ENCODE measurements at regions not wholly inside any gene's neighbourhood (a gene's known extent, or its start where the extent isn't known, plus 50 kb on each side); places are given as distances from the start of the nearest gene placed in this dataset.
"Not testable (repeated sequence)": the region's sequence is repeated elsewhere in the genome, so short reads cannot be mapped to it uniquely, and the experiment has no call there.

DNA sequence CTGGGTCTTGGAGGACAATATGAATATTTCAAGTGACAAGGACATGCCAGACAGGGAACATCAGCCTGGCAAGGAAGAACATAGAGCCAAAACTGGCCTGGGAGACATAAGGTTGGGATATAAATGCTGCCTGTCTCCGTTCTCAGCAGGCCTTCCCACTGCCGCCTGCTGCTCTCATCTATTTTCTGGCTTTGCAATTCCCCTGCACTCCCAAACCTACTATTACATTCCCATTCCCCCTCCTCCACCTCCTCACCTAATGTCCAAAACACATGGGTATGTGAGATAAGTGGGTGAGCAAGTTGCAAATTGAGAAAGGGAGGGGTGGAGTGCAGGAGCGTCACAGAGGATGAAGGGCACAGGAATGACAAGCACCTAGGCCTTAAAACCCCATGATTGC, 244.3 kb upstream of the CDH8 start:
- DNase-seq (ENCODE audit: low read depth) = no peak
- TF ChIP-seq, protein P1, sequence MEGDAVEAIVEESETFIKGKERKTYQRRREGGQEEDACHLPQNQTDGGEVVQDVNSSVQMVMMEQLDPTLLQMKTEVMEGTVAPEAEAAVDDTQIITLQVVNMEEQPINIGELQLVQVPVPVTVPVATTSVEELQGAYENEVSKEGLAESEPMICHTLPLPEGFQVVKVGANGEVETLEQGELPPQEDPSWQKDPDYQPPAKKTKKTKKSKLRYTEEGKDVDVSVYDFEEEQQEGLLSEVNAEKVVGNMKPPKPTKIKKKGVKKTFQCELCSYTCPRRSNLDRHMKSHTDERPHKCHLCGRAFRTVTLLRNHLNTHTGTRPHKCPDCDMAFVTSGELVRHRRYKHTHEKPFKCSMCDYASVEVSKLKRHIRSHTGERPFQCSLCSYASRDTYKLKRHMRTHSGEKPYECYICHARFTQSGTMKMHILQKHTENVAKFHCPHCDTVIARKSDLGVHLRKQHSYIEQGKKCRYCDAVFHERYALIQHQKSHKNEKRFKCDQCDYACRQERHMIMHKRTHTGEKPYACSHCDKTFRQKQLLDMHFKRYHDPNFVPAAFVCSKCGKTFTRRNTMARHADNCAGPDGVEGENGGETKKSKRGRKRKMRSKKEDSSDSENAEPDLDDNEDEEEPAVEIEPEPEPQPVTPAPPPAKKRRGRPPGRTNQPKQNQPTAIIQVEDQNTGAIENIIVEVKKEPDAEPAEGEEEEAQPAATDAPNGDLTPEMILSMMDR (conservative IDR thresholded peaks at IDR 0.05; ENCODE audit: low read depth, low read length) = no peak
- no peak overlapping the region for H3K4me3 ChIP-seq (ENCODE audit: low read depth, low read length)

DNA sequence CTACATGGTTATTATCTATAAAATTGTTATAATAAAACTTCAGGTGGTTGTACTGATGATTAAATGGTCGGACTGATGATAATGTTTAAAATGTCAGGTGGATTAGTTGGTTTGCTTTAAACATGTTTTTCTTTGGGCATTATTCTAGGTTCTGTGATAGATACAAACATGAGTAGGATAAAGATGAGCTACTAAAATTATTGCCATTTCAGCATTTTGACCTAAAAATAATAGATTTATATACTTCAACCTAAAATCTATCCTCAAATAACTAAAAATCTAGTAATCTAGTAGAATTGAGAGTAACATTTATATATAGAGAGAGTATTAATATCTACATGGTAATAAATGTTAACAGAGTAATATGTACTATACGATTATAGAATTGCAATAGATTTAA, 241.7 kb upstream of the CDH8 start:
- no peak for DNase-seq (ENCODE audit: low read depth)
- H3K4me3 ChIP-seq (ENCODE audit: low read depth, low read length) = no peak overlapping the region
- TF ChIP-seq, protein P1 (conservative IDR thresholded peaks at IDR 0.05; ENCODE audit: low read depth, low read length) = no peak

DNA sequence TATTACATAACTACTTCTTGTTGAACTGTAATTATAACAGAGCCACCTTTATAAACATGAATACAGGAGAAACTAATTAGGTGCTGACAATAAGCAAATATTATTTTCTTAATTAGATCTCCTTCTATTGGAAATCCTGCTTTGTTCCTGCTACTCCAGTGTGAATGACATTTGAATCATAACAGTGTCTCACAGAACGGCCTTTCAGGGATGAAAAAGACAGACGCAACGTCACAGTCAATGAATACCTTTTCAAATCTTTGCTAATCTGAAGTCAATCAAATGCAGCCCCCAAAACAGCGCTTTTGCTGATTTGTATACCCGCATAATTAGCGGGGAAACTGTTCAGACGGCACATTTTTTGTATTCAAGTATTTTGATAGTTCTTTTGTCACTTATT, 240.4 kb upstream of the CDH8 start:
- DNase-seq (ENCODE audit: low read depth) = no peak
- no peak overlapping the region for H3K4me3 ChIP-seq (ENCODE audit: low read depth, low read length)
- TF ChIP-seq, protein P1 (conservative IDR thresholded peaks at IDR 0.05; ENCODE audit: low read depth, low read length) = no peak

DNA sequence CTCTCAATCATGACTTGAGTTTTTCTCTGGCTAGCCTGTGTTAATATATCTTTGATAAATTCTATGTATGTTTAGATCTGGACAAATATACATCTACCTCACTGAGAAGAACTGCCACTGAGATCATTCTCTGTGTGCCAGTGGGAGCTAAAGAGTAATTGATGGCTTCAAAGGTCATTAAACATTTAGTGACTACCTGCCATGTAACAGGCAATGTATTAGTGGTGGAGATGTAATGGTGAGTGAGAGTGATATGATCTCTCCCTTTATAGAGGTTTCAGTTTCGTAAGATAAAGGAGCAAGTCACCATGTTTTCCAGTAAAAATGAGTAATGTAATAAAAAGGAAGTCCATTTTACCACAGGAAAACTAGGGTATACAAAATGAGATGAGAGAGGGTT, 235.8 kb upstream of the CDH8 start:
- H3K4me3 ChIP-seq (ENCODE audit: low read depth, low read length) = no peak overlapping the region
- TF ChIP-seq, protein P1 (conservative IDR thresholded peaks at IDR 0.05; ENCODE audit: low read depth, low read length) = no peak
- no peak for DNase-seq (ENCODE audit: low read depth)

DNA sequence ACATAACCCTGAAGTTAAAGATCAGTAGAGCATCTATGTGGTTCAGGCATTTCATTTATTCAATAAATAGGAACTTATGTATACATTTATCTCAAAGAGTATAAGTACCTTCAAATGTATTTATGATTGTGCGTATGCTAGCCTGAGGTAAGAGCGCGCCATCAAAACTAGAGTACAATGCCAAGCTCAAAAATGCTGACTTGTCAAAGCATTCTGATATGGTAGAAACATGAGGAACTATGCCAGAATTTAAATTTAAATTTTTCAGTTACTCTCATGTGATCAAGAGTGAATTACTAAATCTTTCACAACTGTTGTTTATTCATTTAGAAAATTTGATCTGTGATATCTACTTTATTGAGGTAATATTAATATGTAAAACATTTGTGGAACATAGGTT, 225.5 kb upstream of the CDH8 start:
- TF ChIP-seq, protein P1 (conservative IDR thresholded peaks at IDR 0.05; ENCODE audit: low read depth, low read length) = no peak
- no peak overlapping the region for H3K4me3 ChIP-seq (ENCODE audit: low read depth, low read length)
- DNase-seq (ENCODE audit: low read depth) = no peak

DNA sequence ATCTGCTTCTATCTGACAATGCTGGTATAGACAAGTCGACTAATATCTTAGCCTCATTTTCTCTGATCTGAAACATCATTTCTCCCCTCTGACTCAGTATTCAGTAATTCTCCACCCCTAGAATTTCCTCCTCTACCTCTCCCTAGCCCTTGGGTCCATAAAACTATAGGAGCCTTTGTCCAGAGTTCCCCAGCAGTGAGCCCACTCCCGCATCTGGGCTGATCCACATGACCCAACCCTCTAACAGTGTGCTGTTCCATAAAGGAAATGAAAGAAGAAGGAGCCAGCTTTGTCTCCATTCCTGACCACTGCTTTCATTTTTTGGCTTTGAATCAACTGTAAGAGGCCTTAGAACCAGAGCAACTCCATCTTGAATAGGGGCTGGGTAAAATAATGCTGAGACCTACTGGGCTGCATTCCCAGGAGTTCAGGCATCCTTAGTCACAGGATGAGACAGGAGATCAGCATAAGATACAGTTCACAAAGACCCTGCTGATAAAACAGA, 222.7 kb upstream of the CDH8 start:
- DNase-seq (ENCODE audit: low read depth); H3K4me3 ChIP-seq (ENCODE audit: low read depth, low read length): not testable (repeated sequence)

DNA sequence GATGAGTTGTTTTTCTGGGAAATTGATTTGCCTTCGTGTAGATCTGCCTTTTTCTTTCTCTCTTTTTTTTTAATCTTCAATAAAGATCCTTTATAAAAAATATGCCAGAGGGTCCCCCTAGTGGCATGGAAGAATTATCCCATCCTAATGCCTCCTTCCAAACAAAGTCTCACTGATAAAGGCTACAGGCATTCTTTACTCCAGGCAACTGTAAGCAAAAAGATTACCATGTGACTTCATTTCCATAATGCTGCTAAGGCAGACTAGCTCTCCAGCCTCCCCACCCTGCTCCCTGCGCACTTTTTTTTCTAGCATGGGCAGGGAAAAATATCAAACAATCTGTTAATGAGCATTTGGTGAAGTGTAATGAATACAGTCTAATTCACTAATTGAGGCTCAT, 220.2 kb upstream of the CDH8 start:
- TF ChIP-seq, protein P1 (conservative IDR thresholded peaks at IDR 0.05; ENCODE audit: low read depth, low read length) = peak; percentile 49
- H3K4me3 ChIP-seq (ENCODE audit: low read depth, low read length) = no peak overlapping the region
- DNase-seq (ENCODE audit: low read depth) = no peak

DNA sequence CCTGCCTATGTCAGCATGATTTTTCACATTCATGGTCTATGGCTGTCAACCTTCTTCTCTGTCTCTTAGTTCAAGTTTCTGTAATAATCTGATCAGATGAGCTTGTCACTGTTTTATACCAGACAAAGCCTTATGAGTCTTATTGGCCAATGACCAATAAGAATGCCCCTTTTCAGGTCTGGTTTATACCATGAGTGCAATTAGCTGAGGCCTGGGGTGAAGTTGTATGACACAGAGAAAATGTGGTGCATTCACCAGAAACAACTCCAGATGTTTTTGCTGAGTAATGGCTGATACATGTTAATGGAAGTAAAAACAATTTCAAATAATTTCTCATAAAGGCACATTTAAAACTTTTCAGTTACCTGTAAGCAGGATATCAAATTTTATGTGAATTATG, 218.6 kb upstream of the CDH8 start:
- no peak overlapping the region for H3K4me3 ChIP-seq (ENCODE audit: low read depth, low read length)
- no peak for DNase-seq (ENCODE audit: low read depth)
- TF ChIP-seq, protein P1 (conservative IDR thresholded peaks at IDR 0.05; ENCODE audit: low read depth, low read length) = no peak
